SU-DHL-6 (cell line): ENCODE measurements at regions not wholly inside any gene's neighbourhood (a gene's known extent, or its start where the extent isn't known, plus 50 kb on each side); places are given as distances from the start of the nearest gene placed in this dataset.

Experiments used
- H2AFZ ChIP-seq: fragments of 200-600 bp; sonication (generic); 2 replicates; pipeline ENCODE4 v1.6.1; 2014; ENCODE audit warnings: low read depth, mild to moderate bottlenecking, moderate library complexity, mixed read lengths, antibody characterized with exemption, low read length; ENCODE audit not compliant: severe bottlenecking
- H3F3A ChIP-seq: fragments of 200-600 bp; shearing (Covaris generic); 2 replicates; pipeline ENCODE4 v1.6.0; 2016; ENCODE audit warnings: antibody characterized with exemption, mild to moderate bottlenecking; ENCODE audit not compliant: insufficient read depth
- H3K27ac ChIP-seq: fragments of 200-600 bp; sonication (generic); 2 replicates; pipeline ENCODE4 v1.5.1; 2016; ENCODE audit warnings: low read depth, mild to moderate bottlenecking, low read length, moderate library complexity, mixed read lengths
- H3K27me3 ChIP-seq: fragments of 200-600 bp; sonication (generic), shearing (Covaris generic); 2 replicates; pipeline ENCODE4 v1.6.0; 2014; ENCODE audit warnings: mild to moderate bottlenecking, low read length
- H3K36me3 ChIP-seq: fragments of 200-600 bp; sonication (generic); 2 replicates; pipeline ENCODE4 v1.6.1; 2014; ENCODE audit warnings: mild to moderate bottlenecking, low read length, mixed read lengths
- H3K4me2 ChIP-seq: fragments of 300-600, 200-600 bp; shearing (Covaris generic), sonication (generic); 2 replicates; pipeline ENCODE4 v1.6.0; 2014; ENCODE audit warnings: low read length, low read depth, mild to moderate bottlenecking; ENCODE audit not compliant: poor library complexity, severe bottlenecking
- H3K4me3 ChIP-seq: fragments of 200-600 bp; sonication (generic); 2 replicates; pipeline ENCODE4 v1.5.1; 2014; ENCODE audit warnings: antibody characterized with exemption, low read length, mild to moderate bottlenecking, mixed read lengths; ENCODE audit not compliant: insufficient read depth, poor library complexity, severe bottlenecking
- H3K79me2 ChIP-seq: fragments of 200-600 bp; sonication (generic); 2 replicates; pipeline ENCODE4 v1.6.1; 2014; ENCODE audit warnings: mild to moderate bottlenecking, low read length, moderate library complexity; ENCODE audit not compliant: insufficient read depth
- H3K9ac ChIP-seq: fragments of 200-600 bp; sonication (generic); 2 replicates; pipeline ENCODE4 v1.7.0; 2014; ENCODE audit warnings: mild to moderate bottlenecking, low read length
- H3K9me2 ChIP-seq: fragments of 200-600 bp; sonication (generic); replicated peaks from 2 replicates; pipeline ENCODE4 v1.6.1; 2014; ENCODE audit warnings: low read length; ENCODE audit not compliant: insufficient read depth
- H3K9me3 ChIP-seq: fragments of 200-600 bp; sonication (generic); 2 replicates; pipeline ENCODE4 v1.6.1; 2014; ENCODE audit warnings: low read length, mixed read lengths; ENCODE audit not compliant: insufficient read depth
- H4K20me1 ChIP-seq: fragments of 200-600 bp; sonication (generic); 2 replicates; pipeline ENCODE4 v1.6.1; 2014; ENCODE audit warnings: low read depth, mild to moderate bottlenecking, antibody characterized with exemption, low read length, moderate library complexity, mixed read lengths
- EZH2phosphoT487 ChIP-seq: fragments of 200-600 bp; sonication (generic), shearing (Covaris generic); conservative IDR thresholded peaks from 2 replicates; pipeline ENCODE4 v1.6.1; 2018; ENCODE audit warnings: mild to moderate bottlenecking, antibody characterized with exemption, low read length, moderate library complexity, mixed read lengths
- TF ChIP-seq, protein P1 (sequence below): fragments of 200-600 bp; sonication (generic); IDR thresholded peaks from one replicate; pipeline ENCODE4 v1.5.1; 2017; ENCODE audit warnings: antibody characterized with exemption, mild to moderate bottlenecking, low read length, moderate library complexity; ENCODE audit not compliant: insufficient read depth, poor library complexity, severe bottlenecking

DNA sequence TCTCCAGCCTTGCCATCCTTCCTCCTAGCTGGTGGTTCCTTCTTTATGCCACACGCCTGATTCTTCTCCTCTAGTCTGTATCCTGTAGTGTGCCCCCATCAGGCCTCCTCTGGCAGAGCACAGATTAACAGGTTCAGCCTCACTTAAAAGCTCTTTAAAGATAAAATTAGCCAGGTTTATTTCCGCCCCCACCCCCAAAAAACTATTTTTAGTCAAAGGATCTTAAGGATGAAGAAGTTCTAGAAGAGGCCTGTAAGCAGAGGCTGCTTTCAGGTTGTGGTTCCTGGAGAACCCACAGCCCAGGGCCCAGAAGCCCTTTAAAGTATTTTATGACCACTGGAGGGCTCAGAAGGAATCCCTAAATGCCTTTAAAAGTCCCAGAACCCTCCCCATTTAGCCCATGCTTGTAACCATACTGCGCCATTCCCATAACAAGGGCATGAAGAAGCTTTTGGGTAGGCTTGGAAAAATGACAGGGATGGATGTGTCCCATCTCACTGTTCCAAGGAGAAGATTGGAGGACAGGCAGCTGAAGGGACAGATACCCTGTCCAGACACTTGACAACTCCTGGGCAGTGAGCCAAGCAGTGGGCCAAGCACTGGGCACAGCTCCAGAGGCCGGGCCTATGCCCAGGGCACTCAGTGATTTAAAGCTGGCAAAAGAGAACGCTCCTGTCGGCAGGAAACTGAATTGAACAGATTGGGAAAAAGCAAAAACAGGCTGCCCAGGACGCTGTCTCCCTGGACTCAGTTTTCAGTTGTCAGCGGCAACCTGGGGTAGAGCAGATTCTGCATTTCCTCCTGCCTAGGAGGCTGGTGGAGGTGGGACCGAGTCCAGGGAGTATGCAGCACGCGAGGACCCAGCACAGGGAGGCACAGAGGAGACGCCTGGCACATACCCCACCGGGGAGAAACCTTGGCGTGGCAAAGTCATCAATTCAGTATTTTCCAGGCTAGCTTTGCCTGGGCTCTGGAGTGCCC is 106.3 kb upstream of the SSBP2 start:
- Histone ChIP-seq H3K4me3 (no peak overlapping the region), H3K36me3 (no peaks in the 10 kb centered on the region), H3K27ac (no peak overlapping the region), H4K20me1 (no peaks in the 10 kb centered on the region), H3F3A (peaks cover 21% of the 10 kb centered on the region), H3K4me2 (no peak overlapping the region), H3K9me3 (no peaks in the 10 kb centered on the region), H3K9ac (no peak overlapping the region), H3K79me2 (no peaks in the 10 kb centered on the region), H2AFZ (no peak overlapping the region), H3K9me2 (no peaks in the 10 kb centered on the region), H3K27me3 (no peaks in the 10 kb centered on the region)
- TF ChIP-seq EZH2phosphoT487 = no peak
- TF ChIP-seq, protein P1, sequence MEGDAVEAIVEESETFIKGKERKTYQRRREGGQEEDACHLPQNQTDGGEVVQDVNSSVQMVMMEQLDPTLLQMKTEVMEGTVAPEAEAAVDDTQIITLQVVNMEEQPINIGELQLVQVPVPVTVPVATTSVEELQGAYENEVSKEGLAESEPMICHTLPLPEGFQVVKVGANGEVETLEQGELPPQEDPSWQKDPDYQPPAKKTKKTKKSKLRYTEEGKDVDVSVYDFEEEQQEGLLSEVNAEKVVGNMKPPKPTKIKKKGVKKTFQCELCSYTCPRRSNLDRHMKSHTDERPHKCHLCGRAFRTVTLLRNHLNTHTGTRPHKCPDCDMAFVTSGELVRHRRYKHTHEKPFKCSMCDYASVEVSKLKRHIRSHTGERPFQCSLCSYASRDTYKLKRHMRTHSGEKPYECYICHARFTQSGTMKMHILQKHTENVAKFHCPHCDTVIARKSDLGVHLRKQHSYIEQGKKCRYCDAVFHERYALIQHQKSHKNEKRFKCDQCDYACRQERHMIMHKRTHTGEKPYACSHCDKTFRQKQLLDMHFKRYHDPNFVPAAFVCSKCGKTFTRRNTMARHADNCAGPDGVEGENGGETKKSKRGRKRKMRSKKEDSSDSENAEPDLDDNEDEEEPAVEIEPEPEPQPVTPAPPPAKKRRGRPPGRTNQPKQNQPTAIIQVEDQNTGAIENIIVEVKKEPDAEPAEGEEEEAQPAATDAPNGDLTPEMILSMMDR = peak; percentile 50

- H3K9me2 ChIP-seq = no peaks in the 10 kb centered on the region
- no peaks in the 10 kb centered on the region for H3K27me3 ChIP-seq
- H3K4me3 ChIP-seq = no peak overlapping the region
- H4K20me1 ChIP-seq = no peaks in the 10 kb centered on the region
- peaks cover 21% of the 10 kb centered on the region for H3F3A ChIP-seq
- H3K9ac ChIP-seq = no peak overlapping the region
- no peaks in the 10 kb centered on the region for H3K79me2 ChIP-seq
- no peaks in the 10 kb centered on the region for H3K36me3 ChIP-seq
- no peaks in the 10 kb centered on the region for H3K9me3 ChIP-seq
- H3K27ac ChIP-seq = no peak overlapping the region
- H2AFZ ChIP-seq = no peak overlapping the region
- no peak for TF ChIP-seq EZH2phosphoT487
- TF ChIP-seq, protein P1 = no peak
- no peak overlapping the region for H3K4me2 ChIP-seq
These were observed 104.7 kb upstream of the SSBP2 start for GRCh38 chr5:81855591-81855990.

DNA sequence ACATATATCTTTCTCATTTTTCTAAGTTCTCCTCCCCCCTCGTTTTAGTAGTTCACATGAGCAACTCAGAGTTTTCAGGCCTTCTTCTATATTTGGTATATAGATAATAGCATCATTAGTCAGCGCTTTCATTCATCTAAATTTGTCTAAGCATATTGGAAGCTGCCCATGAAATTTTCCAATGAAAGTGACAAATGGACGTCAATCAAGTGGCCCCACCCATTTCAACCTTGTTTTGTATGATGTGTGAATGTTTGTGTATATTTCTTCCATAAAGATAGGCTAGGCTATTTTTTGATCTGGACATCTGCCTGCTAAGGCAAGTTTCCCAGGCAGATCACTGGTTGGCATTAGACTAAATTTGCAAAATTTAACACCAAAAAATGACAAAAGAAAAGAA is 104.0 kb upstream of the SSBP2 start:
- no peak overlapping the region for H3K27ac ChIP-seq
- no peak overlapping the region for H3K4me2 ChIP-seq
- H3K79me2 ChIP-seq = no peaks in the 10 kb centered on the region
- H3K36me3 ChIP-seq = no peaks in the 10 kb centered on the region
- peaks cover 21% of the 10 kb centered on the region for H3F3A ChIP-seq
- no peak overlapping the region for H2AFZ ChIP-seq
- TF ChIP-seq, protein P1 = no peak
- TF ChIP-seq EZH2phosphoT487 = no peak
- H3K9ac ChIP-seq = no peak overlapping the region
- H3K9me3 ChIP-seq = no peaks in the 10 kb centered on the region
- no peaks in the 10 kb centered on the region for H3K27me3 ChIP-seq
- no peak overlapping the region for H3K4me3 ChIP-seq
- no peaks in the 10 kb centered on the region for H3K9me2 ChIP-seq
- H4K20me1 ChIP-seq = no peaks in the 10 kb centered on the region
